ENCODE measurements at regions not wholly inside any gene's neighbourhood (a gene's known extent, or its start where the extent isn't known, plus 50 kb on each side); places are given as distances from the start of the nearest gene placed in this dataset.

DNA sequence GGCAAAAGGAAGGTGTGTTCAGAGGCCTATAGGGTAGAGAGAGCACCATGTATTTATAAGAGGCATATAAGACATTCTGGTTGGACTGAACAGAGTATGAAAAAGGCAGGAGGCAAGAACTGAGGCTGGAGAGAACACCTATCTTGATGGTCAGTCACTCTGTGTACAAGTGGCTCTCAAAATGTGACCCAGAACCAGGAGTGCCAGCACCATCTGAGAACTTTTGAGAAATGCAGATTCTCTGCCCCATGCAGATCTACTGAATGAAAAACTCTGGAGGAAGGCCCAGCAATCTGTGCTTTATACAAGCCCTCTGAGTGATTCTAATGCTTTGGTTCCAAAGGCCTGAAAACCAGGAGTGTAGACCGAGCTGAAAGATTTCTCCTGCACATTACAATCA lies 324.0 kb upstream of the IL12A start (continued):
- TF ChIP-seq, protein P1, sequence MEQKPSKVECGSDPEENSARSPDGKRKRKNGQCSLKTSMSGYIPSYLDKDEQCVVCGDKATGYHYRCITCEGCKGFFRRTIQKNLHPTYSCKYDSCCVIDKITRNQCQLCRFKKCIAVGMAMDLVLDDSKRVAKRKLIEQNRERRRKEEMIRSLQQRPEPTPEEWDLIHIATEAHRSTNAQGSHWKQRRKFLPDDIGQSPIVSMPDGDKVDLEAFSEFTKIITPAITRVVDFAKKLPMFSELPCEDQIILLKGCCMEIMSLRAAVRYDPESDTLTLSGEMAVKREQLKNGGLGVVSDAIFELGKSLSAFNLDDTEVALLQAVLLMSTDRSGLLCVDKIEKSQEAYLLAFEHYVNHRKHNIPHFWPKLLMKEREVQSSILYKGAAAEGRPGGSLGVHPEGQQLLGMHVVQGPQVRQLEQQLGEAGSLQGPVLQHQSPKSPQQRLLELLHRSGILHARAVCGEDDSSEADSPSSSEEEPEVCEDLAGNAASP (IDR thresholded peaks at IDR 0.05), result no peak
- TF ChIP-seq, protein P2, sequence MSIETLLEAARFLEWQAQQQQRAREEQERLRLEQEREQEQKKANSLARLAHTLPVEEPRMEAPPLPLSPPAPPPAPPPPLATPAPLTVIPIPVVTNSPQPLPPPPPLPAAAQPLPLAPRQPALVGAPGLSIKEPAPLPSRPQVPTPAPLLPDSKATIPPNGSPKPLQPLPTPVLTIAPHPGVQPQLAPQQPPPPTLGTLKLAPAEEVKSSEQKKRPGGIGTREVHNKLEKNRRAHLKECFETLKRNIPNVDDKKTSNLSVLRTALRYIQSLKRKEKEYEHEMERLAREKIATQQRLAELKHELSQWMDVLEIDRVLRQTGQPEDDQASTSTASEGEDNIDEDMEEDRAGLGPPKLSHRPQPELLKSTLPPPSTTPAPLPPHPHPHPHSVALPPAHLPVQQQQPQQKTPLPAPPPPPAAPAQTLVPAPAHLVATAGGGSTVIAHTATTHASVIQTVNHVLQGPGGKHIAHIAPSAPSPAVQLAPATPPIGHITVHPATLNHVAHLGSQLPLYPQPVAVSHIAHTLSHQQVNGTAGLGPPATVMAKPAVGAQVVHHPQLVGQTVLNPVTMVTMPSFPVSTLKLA (conservative IDR thresholded peaks at IDR 0.05), result no peak
- TF ChIP-seq, protein P3, sequence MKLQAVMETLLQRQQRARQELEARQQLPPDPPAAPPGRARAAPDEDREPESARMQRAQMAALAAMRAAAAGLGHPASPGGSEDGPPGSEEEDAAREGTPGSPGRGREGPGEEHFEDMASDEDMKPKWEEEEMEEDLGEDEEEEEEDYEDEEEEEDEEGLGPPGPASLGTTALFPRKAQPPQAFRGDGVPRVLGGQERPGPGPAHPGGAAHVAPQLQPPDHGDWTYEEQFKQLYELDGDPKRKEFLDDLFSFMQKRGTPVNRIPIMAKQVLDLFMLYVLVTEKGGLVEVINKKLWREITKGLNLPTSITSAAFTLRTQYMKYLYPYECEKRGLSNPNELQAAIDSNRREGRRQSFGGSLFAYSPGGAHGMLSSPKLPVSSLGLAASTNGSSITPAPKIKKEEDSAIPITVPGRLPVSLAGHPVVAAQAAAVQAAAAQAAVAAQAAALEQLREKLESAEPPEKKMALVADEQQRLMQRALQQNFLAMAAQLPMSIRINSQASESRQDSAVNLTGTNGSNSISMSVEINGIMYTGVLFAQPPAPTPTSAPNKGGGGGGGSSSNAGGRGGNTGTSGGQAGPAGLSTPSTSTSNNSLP (IDR thresholded peaks at IDR 0.05; ENCODE audit: borderline replicate concordance, low read depth, low read length), result no peak
- TF ChIP-seq, protein P4, sequence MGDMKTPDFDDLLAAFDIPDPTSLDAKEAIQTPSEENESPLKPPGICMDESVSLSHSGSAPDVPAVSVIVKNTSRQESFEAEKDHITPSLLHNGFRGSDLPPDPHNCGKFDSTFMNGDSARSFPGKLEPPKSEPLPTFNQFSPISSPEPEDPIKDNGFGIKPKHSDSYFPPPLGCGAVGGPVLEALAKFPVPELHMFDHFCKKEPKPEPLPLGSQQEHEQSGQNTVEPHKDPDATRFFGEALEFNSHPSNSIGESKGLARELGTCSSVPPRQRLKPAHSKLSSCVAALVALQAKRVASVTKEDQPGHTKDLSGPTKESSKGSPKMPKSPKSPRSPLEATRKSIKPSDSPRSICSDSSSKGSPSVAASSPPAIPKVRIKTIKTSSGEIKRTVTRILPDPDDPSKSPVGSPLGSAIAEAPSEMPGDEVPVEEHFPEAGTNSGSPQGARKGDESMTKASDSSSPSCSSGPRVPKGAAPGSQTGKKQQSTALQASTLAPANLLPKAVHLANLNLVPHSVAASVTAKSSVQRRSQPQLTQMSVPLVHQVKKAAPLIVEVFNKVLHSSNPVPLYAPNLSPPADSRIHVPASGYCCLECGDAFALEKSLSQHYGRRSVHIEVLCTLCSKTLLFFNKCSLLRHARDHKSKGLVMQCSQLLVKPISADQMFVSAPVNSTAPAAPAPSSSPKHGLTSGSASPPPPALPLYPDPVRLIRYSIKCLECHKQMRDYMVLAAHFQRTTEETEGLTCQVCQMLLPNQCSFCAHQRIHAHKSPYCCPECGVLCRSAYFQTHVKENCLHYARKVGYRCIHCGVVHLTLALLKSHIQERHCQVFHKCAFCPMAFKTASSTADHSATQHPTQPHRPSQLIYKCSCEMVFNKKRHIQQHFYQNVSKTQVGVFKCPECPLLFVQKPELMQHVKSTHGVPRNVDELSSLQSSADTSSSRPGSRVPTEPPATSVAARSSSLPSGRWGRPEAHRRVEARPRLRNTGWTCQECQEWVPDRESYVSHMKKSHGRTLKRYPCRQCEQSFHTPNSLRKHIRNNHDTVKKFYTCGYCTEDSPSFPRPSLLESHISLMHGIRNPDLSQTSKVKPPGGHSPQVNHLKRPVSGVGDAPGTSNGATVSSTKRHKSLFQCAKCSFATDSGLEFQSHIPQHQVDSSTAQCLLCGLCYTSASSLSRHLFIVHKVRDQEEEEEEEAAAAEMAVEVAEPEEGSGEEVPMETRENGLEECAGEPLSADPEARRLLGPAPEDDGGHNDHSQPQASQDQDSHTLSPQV (IDR thresholded peaks at IDR 0.05), result no peak
- TF ChIP-seq, protein P5, sequence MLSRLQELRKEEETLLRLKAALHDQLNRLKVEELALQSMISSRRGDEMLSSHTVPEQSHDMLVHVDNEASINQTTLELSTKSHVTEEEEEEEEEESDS (CRISPR knock-in tag; IDR thresholded peaks at IDR 0.05), result no peak
- TF ChIP-seq ELF4 (CRISPR knock-in tag; IDR thresholded peaks at IDR 0.05), result no peak
- no peak for TF ChIP-seq ZNF445 (CRISPR knock-in tag; IDR thresholded peaks at IDR 0.05; ENCODE audit: low read depth)
- no peak for TF ChIP-seq SMARCE1 (IDR thresholded peaks at IDR 0.05)
- TF ChIP-seq CEBPB (tag; IDR thresholded peaks at IDR 0.05), result no peak
- no peak for TF ChIP-seq MBD2 (IDR thresholded peaks at IDR 0.05; ENCODE audit: borderline replicate concordance, low read depth)
- TF ChIP-seq, protein P6, sequence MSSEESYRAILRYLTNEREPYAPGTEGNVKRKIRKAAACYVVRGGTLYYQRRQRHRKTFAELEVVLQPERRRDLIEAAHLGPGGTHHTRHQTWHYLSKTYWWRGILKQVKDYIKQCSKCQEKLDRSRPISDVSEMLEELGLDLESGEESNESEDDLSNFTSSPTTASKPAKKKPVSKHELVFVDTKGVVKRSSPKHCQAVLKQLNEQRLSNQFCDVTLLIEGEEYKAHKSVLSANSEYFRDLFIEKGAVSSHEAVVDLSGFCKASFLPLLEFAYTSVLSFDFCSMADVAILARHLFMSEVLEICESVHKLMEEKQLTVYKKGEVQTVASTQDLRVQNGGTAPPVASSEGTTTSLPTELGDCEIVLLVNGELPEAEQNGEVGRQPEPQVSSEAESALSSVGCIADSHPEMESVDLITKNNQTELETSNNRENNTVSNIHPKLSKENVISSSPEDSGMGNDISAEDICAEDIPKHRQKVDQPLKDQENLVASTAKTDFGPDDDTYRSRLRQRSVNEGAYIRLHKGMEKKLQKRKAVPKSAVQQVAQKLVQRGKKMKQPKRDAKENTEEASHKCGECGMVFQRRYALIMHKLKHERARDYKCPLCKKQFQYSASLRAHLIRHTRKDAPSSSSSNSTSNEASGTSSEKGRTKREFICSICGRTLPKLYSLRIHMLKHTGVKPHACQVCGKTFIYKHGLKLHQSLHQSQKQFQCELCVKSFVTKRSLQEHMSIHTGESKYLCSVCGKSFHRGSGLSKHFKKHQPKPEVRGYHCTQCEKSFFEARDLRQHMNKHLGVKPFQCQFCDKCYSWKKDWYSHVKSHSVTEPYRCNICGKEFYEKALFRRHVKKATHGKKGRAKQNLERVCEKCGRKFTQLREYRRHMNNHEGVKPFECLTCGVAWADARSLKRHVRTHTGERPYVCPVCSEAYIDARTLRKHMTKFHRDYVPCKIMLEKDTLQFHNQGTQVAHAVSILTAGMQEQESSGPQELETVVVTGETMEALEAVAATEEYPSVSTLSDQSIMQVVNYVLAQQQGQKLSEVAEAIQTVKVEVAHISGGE (CRISPR knock-in tag; IDR thresholded peaks at IDR 0.05), result no peak
- TF ChIP-seq TBP (optimal IDR thresholded peaks at IDR 0.05; ENCODE audit: low read depth, low read length), result no peak
- no peak for TF ChIP-seq CHD1 (IDR thresholded peaks at IDR 0.05; ENCODE audit: low read length)
- TF ChIP-seq TCFL5 (CRISPR knock-in tag; conservative IDR thresholded peaks at IDR 0.05), result no peak
